ENCODE measurements at regions not wholly inside any gene's neighbourhood (a gene's known extent, or its start where the extent isn't known, plus 50 kb on each side); places are given as distances from the start of the nearest gene placed in this dataset.

DNA sequence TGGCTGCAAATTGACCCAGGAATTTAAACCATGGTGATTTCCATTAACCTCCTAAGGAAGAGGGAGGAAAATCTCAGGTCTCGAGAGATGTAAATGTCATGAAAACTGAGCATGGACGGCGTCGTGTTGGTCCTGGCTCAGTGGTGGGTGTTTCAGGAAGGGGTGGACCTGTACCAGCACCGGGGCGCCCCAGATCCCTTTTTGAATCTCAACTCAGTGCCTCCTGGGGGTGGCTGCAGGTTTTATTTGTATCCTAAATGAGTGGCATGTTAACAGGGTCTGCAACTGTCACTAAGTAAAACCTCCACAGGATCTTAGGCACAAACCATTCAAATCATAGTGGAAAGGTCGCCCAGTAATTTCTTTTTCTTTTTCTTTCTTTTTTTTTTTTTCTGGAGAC is 101.3 kb downstream of the ASCL4 start:
- FAIRE-seq (no peak), DNase-seq (no peak)
- intact Hi-C loops (cut with DNase I): no loop called here
- Histone ChIP-seq H3K27ac (ENCODE audit: low read depth in 2 of 2, low read length in 2 of 2) (no peak overlapping the region), H3K27me3 (ENCODE audit: control insufficient read depth, insufficient read depth, low read length) (no peaks in the 10 kb centered on the region), H3K36me3 (ENCODE audit: control insufficient read depth in 2 of 3, insufficient read depth in 3 of 3, low read length in 3 of 3) (no peaks in the 10 kb centered on the region), H3K4me3 (ENCODE audit: low read length in 3 of 3) (no peak overlapping the region), H3K4me1 (ENCODE audit: control insufficient read depth in 2 of 3, insufficient read depth in 2 of 3, low read depth in 1 of 3, low read length in 3 of 3) (no peaks in the 10 kb centered on the region), H3K9ac (ENCODE audit: low read length in 3 of 3) (no peak overlapping the region), H3K9me3 (ENCODE audit: control insufficient read depth in 2 of 3, insufficient read depth in 1 of 3, low read length in 3 of 3) (no peaks in the 10 kb centered on the region)
- TF ChIP-seq, protein P1, sequence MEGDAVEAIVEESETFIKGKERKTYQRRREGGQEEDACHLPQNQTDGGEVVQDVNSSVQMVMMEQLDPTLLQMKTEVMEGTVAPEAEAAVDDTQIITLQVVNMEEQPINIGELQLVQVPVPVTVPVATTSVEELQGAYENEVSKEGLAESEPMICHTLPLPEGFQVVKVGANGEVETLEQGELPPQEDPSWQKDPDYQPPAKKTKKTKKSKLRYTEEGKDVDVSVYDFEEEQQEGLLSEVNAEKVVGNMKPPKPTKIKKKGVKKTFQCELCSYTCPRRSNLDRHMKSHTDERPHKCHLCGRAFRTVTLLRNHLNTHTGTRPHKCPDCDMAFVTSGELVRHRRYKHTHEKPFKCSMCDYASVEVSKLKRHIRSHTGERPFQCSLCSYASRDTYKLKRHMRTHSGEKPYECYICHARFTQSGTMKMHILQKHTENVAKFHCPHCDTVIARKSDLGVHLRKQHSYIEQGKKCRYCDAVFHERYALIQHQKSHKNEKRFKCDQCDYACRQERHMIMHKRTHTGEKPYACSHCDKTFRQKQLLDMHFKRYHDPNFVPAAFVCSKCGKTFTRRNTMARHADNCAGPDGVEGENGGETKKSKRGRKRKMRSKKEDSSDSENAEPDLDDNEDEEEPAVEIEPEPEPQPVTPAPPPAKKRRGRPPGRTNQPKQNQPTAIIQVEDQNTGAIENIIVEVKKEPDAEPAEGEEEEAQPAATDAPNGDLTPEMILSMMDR (IDR thresholded peaks at IDR 0.05; ENCODE audit: borderline replicate concordance, extremely low read depth, insufficient read depth): no peak

DNA sequence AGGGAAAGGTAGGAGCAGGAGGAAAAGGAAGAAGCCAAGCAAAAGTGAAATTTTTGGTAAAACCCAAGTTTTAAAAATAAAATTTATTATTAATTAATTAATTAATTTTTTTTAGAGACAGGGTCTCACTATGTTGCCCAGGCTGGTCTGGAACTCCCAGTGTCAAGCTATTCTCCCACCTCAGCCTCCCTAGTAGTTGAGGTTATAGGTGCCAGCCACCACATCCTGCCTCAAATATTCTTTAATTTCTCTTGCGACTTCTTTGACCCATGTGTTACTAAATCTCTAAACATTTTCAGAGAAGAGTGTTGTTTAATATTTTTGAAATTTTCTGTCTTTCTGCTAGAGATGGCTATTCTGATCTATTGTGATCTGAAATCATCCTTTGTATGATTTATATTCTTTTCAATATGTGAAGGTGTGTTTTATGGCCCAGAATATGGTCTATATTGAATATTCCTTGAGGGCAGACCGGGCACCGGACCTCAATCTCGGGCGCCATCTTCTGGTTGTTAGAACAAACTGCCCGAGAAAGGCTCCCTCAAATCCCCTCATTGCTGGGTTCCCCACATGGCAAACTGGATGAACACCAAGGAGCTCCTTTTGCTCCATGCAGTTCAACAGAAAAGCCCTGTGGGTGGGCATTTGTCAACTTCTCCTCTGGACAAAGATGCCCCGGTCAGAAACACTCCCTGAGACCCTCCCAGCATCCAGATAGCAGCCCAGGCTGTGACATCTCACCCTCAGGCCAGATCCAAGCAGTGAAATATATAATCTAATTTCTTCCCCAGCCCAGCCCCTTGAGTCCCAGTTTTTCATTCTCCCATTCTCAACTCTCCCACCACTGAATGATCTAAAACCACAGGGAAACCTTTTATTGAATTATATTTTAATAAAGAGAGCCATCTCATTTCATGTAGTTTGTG is 110.5 kb downstream of the ASCL4 start:
- Histone ChIP-seq H3K36me3 (ENCODE audit: control insufficient read depth in 2 of 3, insufficient read depth in 3 of 3, low read length in 3 of 3) (no peaks in the 10 kb centered on the region), H3K4me1 (ENCODE audit: control insufficient read depth in 2 of 3, insufficient read depth in 2 of 3, low read depth in 1 of 3, low read length in 3 of 3) (no peaks in the 10 kb centered on the region), H3K4me3 (ENCODE audit: low read length in 3 of 3) (no peak overlapping the region), H3K9ac (ENCODE audit: low read length in 3 of 3) (no peak overlapping the region), H3K27me3 (ENCODE audit: control insufficient read depth, insufficient read depth, low read length) (no peaks in the 10 kb centered on the region), H3K27ac (ENCODE audit: low read depth in 2 of 2, low read length in 2 of 2) (no peak overlapping the region), H3K9me3 (ENCODE audit: control insufficient read depth in 2 of 3, insufficient read depth in 1 of 3, low read length in 3 of 3) (no peaks in the 10 kb centered on the region)
- DNase-seq (peak in 4 of 5 donors; percentile 38 to 74 (median 62)), FAIRE-seq (peak; percentile 64)
- intact Hi-C loops (cut with DNase I): loop anchor here (10.0 kb wide), 1 partner anchor 210 kb away; no protein-coding TSS in a partner anchor
- TF ChIP-seq, protein P1 (IDR thresholded peaks at IDR 0.05; ENCODE audit: borderline replicate concordance, extremely low read depth, insufficient read depth): peak; percentile 58

DNA sequence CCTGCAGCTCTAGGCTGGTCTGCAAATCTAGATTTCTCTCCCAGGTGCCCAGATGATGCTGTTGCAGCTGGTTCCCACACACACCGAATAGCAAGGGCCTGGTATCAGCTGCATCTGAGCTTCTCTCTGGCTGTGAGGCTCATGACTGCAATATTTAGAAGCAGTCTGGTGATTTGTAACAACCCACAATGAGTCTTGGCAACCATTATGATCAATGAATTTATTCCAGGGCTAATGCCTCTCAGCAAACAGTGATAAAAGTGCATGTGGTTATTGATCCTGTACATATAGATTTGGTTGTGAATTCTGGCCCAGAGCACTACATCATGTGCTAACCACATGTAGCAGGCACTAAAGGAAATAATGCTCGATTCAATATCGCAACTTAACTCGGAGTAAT is 114.3 kb downstream of the ASCL4 start:
- no peaks in the 10 kb centered on the region for H3K36me3 ChIP-seq (ENCODE audit: control insufficient read depth in 2 of 3, insufficient read depth in 3 of 3, low read length in 3 of 3)
- no peak overlapping the region for H3K9ac ChIP-seq (ENCODE audit: low read length in 3 of 3)
- H3K27ac ChIP-seq (ENCODE audit: low read depth in 2 of 2, low read length in 2 of 2): no peak overlapping the region
- no peaks in the 10 kb centered on the region for H3K27me3 ChIP-seq (ENCODE audit: control insufficient read depth, insufficient read depth, low read length)
- TF ChIP-seq, protein P1 (IDR thresholded peaks at IDR 0.05; ENCODE audit: borderline replicate concordance, extremely low read depth, insufficient read depth): no peak
- DNase-seq: no peak
- H3K4me3 ChIP-seq (ENCODE audit: low read length in 3 of 3): no peak overlapping the region
- no peak for FAIRE-seq
- intact Hi-C loops (cut with DNase I): loop anchor here (10.0 kb wide), 1 partner anchor 214 kb away; no protein-coding TSS in a partner anchor
- H3K9me3 ChIP-seq (ENCODE audit: control insufficient read depth in 2 of 3, insufficient read depth in 1 of 3, low read length in 3 of 3): no peaks in the 10 kb centered on the region
- H3K4me1 ChIP-seq (ENCODE audit: control insufficient read depth in 2 of 3, insufficient read depth in 2 of 3, low read depth in 1 of 3, low read length in 3 of 3): no peaks in the 10 kb centered on the region

Measured in kidney (tissue), 13 donors.